ENCODE measurements at regions not wholly inside any gene's neighbourhood (a gene's known extent, or its start where the extent isn't known, plus 50 kb on each side); places are given as distances from the start of the nearest gene placed in this dataset.

DNA sequence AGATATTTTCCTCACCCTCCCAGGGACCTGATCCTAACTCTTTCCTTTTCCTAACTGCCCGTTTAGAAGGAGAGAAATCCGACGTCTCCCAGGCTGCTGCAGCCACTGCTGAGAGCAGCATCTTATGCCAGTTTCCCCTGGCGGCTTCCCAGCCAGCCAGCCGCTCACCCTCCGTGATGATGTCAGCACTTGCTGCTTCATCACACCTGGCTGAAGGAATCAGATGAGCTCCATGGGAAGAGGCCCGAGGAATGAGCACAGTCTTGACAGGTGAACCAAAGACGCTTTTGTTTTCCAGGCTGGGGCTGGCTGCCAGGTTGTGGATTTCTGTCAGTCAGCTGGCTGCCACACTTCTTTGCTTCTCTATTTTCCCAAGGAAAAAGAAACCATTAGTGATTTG lies 445.1 kb upstream of the RBMS3 start:
- DNase-seq: no peak

DNA sequence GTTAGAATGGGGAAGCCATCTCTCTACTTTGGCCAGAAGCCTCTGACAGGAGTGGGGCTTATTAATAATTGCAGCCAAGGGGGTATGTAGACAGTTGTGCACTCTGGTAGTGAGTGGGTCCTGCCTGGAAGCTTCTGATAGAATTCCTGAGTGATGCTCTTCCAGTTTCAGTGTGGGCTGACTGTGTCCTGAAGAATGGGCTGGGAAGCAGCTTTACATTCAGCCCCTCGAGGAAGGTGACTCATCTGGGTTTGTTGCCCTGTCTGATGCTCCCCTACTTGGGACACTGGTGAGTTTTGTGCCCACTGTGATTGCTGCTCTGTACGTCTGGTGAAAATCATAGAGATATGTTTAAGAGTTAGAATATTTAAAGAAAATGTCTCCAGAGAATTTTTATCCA lies 444.7 kb upstream of the RBMS3 start:
- DNase-seq: no peak

DNA sequence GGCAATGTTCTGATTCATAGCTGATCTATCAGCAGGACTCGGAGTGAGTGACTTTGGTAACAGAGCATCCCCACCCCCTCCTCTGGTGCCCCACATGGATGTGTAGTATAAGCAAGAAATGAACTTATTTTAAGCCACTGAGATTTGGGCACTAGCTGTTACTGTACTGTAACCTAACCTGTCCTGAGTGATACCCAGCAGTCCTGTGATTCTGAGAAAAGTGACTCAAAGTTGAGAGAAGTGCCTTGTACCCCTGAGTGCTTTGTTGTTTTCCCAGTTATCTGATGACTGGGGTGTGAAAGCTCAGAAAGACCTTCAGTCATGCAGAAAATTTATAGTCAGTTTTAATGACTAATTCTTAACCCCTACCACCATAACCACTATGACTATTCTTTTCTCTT lies 439.9 kb upstream of the RBMS3 start:
- DNase-seq: no peak

DNA sequence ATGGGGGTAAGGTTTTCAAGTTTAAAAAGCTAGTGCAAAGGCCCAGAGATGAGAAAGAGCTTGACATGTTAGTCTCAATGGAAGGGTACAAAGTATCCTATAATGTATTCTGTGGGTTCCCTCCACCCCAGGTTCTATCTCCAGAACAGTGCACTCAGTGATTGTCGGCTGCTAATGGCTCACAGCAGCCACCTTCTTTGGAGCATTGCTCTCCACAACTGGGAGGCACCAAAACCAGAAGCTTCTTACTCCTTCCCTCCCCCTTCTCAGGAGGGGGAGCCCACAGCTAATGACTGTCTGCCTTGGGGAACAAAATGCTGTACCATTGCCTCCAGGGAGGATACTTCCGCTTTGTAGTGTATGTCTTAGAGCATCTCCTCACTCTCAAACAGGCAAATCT lies 439.4 kb upstream of the RBMS3 start:
- no peak for DNase-seq

DNA sequence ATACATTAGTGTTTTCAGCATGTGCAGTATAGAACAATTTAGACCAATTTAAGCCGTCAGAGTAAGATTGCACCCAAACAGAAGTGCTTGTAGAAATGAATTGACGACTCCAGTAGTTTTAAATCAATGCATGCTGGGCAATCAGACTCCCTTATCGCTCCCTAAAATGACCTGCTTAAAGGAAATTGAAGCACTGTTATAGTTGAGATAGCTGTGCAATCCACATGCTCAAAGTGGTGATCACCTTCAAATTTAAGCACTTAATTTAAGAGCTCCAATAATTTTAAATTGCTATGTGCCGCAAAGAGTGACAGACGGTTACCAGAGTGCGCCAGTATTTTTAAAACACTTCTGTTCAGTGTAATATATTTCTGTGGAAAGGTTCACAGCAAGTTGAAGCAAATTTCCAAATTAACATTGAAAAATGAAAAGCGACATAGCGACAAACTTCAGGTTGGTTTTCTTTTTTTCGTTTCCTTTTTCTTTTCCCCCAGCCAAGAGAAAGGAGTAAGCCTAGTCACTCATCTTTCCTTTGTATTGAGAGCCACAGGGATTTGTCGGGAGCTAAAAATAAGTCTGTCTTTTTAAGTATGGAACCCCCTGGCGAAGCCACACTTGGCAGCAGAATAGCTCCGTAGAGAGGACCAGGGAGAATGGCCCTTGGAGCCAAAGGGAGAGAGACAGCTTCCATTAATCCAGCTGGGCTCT lies 436.4 kb upstream of the RBMS3 start:
- DNase-seq: no peak

DNA sequence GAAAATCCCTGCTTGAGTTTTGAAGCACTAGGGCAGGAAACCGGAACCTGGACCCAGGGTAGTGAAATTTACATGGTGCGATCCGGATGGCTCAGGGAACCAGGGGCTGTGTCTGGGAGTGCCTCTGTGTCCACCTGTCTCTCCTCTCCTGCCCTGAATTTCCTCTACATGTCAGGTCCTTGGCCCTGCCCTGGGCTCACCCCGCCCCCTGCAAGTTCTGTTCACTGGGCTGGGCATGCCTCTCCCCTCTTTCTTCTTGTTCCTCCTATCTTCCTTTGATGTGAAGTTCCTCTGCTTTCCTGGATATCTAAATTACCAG lies 435.9 kb upstream of the RBMS3 start:
- DNase-seq: no peak

DNA sequence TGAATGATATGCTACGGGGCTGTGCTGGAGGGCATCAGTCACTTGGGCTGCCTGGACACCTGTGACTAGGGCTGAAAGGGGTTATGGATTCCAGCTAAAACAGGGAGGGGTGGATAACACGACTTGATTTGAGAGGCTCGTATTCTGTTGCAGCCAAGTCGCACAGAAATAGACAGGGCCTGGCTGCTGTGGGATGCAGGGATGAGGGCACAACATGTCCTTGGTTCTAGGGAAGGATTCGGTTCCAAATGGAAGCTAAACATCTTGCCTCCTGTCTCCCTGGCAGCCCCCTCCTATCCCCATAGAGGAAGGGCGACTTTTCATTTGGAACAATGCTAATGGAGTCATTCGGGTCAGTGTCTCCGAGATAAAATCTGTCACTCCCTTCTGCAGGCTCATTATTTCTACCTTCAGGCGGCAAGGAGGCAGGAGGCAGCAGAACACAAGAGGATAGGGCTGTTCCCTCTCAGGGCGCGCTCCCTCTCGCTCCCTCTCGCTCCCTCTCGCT lies 433.8 kb upstream of the RBMS3 start:
- DNase-seq: no peak

DNA sequence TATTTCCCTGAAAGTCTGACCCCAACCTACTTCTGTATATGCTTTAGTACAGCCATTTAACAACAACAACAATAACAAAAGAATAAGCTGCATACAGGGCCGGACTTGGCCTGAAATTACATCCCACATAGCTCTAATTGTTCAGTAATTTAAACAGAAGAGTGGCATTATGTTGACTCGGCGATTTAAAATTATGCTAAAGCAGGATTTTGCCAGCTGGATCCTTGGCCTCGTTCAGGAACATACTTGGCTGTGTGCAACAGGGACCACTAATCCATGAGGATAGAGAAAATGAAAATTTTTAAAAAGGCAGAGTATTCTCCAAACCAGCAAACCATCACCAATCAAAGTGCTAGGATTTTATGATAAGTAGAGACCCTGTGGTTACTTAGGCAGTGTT lies 433.1 kb upstream of the RBMS3 start:
- DNase-seq: no peak

DNA sequence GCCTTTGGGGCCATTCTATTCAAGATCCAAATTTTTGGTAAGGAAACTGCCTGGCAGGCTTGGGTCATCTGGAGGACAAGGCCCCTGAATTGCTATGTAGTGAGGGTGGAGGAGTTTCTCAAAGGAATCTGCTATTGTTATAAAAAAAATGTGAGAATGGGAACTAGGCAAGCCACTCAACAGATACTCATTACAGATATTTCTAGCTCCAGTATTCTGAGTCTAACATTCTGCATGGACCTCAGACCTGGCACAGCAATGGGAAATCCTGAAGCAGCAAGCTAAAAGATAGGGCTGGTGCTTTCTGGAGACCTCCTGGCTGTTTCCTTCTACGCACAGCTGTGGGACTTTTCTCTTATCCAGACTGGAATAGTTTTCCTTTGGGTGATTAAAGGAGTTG lies 430.7 kb upstream of the RBMS3 start:
- no peak for DNase-seq

DNA sequence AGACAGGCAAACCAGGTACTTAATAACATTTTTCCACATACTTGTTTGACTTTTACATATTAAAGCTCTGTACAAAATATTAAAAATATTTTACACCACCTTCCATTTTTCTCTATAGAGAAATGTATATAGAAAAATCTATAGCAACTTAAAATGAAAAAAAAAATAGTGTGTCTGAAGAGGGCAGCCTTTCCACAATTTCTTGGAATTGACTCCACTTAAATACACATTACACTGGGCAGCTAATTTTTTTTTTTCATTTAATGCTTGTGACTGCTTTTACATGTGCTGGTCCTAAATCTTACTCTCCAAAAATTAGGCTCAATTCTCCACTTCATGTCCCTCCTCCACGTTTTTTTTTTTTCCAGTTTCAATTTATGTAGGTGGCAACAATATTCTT lies 427.0 kb upstream of the RBMS3 start:
- no peak for DNase-seq

DNA sequence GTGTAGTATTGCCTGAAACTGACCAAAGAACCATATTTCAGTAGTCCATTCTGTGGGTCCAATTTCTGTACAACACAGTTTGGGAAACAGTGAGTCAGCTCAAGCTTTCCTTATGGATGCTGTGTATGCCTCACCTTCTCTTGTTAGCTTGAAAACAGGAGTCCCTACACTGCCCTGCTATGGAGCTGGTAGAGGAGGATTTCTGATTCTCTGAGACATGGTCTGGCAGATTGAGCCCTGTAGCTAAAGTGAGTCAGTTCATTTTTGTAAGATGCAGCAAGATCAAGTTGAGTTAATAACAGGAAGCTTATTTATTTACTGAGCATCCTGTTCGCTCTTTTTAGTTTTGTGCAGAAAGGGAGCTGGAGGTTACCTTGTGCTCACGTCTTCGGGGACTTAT lies 424.1 kb upstream of the RBMS3 start:
- DNase-seq: no peak

DNA sequence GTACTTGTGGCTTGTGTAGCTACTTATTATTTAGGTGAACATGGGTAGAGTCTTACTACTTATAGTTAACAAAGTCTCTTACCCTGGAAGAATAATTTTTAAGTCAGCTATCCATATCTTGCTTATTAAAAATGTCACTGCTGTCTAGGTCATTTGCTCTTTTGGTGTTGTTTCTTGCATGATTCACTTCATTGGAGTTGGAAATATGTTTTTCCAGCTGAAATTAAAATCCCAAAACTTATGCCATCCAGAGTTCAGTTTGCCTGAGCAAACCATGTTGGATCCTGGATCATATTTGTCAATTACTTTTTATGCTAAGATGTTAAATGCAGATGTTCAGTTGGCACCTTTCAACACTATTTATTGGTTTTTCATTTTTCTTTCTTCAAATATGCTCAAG lies 421.0 kb upstream of the RBMS3 start:
- DNase-seq: no peak

DNA sequence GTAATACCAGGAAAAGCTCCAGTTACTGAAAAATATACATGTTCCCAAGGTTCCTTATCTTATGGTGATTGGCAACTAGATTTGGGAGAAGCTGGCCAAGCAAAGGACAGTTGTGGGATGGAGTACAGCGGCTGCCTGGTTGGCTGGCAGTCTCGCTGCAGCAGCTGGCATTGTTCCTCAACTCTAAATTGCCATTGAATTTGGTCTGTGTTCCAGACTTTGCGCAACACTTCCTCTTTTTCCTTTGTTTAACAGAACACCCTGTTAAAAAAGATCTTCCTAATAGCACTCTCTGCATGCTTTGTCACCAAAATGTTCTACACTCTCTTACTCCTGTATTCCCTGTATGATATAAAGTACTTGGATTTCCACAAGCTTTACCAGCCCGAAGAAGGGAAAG lies 420.6 kb upstream of the RBMS3 start:
- no peak for DNase-seq

DNA sequence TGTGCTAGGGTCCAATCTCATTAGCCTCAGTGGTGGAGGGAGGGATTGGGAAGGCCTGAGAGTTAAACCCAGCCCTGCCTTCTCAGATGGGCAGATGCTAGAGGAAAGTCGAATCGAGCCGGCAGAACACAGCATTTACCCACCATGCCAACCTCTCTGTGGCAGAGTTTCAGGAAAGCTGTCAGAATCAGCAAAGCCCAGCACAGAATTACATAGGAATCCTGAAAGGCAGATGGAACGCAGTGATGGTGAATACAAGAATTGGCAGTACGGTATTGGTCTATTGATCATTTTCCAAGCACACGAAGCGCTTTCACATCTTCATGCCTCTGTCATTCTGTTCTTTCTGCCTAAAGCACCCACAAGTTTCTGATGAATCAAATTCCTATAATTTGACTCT lies 417.7 kb upstream of the RBMS3 start:
- no peak for DNase-seq

DNA sequence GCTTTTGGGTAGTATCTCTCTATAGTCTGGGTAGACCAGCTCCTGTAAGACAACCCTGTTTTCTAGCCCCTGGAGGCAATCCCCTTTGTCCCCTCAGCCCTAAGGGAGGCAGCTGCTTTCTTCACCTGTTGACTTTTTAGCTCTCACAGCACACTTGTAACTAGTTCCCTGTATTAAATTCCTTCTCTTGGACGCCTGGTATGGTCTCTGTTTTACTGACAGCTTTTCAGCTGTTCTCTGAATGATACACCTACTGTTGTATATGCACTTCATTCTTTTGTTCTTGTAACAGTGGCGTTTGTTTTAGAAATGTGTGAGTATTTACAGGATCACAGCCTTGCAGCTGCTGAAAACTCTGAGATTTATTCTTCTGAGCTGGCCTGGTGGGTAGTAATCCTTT lies 413.0 kb upstream of the RBMS3 start:
- DNase-seq: no peak

DNA sequence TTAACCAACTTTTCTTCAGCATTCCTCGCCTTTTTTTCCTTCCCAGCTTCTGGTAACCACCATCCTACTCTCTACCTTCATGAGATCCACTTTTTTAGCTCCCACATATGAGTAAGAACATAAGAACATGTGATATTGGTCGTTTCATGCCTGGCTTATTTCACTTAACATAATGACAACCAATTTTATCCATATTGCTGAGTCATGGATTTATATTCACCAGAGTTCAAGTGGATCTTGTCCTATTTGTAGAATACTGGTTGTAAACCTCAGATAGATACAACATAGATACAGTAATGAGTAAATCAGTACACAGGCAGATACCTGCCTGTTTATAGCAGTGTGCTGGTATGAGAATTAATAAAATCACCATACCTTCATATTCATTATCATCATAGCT lies 412.0 kb upstream of the RBMS3 start:
- DNase-seq: no peak

DNA sequence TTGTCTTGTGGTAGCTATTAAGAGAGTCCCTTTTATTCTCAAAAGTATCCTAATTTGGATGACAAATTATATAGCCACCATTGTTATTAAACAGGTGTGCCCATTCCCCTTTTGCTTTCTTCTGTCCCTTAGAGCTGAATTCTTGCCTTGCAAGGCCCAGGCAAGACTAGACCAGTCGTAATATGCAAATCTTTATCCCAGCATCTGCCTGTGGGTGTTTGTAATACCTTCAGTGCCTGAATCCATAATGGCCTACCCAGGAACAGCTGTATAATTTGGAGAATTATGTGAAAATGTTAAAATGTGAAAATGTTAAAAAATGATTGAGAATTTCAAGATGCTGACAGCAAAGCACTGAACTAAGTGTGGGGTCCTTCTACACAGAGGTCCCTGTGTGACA lies 403.0 kb upstream of the RBMS3 start:
- DNase-seq: no peak

DNA sequence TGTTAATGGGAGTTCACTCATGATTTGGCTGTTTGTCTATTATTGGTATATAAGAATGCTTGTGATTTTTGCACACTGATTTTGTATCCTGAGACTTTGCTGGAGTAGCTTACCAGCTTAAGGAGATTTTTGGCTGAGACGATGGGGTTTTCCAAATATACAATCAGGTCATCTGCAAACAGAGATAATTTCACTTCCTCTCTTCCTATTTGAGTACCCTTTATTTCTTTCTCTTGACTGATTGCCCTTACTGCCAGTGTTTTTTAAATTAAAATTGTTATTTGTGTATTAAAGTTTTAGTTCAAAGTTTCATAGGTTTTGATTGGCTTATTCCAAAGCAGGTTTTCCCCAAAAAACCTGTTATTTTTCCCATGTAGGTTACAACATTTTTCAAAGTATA lies 390.5 kb upstream of the RBMS3 start:
- DNase-seq: no peak

DNA sequence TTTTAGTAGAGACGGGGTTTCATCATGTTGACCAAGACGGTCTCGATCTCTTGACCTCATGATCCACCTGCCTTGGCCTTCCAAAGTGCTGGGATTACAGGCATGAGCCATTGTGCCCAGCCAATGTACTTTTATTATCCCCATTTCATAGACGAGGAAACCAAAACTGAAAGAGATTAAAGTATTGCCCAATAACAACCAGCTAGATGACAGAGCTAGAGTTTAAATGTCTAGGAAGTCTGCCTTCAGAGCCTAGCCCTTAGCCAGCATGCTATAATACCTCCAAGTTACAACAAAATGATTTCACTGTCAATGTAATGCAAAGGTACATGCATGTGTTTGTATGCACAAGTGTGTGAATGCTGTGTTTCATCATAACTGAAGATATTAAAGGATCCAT lies 389.4 kb upstream of the RBMS3 start:
- DNase-seq: no peak

DNA sequence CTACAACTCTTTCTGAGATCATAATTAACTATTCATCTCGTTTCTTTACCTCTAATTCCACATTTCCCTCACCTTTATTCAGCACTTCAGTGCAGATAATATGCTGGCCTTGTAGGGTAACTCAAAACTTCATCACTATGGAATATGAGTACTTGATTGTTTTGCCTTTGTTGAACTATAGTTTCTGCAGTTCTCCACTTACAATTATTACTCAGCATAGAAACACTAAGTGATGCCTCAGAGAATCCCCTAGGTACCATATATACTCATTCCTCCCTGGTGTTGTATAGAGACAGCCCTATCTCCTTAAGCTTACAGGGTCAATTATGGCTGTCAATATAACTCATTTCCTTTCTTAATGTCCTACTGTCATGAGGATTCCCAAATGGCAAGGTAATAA lies 380.6 kb upstream of the RBMS3 start:
- no peak for DNase-seq

DNA sequence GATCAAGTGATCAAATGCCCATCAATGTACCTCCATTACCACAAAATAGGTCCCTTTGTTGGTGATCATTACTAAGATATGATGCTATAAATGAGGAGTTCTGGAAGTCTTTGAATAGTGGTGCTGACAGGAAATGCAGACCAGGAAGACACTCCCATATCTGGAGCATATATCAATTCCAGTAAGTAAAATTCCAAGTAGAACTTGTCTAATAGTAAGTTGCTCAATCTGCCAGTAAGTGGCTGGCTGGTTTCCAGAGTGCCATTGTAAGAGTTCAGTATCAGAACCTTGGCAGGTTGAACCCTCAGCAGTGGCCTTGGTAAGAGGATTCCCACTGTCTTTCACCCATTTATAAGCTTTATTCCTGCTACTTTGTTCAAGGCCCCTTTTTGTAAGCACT lies 379.9 kb upstream of the RBMS3 start:
- DNase-seq: no peak

DNA sequence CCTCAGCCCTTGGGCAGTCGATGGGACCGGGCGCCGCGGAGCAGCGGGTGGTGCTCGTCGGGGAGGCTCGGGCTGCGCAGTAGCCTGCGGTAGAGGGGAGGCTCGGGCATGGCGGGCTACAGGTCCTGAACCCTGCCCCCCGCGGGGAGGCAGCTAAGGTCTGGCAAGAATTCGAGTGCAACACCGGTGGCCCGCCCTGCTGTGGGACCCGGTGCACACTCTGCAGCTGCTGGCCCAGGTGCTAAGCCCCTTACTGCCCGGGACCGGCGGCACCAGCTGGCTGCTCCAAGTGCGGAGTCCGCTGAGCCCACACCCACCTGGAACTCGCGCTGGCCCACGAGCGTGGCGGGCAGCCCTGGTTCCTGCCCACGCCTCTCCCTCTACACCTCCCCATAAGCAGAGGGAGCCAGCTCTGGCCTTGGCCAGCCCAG lies 377.7 kb upstream of the RBMS3 start:
- DNase-seq: no peak

DNA sequence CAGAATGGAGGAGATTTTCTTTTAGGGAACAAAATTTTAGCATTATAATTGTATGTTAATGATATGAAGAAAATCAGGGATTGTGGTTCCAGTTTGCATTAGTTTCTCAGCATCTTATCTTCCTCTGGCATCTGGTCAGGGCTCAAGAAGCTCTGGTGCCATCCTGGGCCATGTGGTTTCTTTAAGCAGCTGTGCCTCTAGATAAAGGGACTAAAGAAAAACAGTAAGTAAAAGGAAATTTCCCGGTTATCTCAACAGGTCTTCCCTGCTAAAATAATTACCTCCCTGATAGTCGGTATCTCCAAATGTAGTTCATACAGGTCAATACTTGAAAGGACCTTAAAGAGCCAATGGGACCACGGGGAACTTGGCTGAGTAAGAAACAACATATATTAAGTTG lies 375.1 kb upstream of the RBMS3 start:
- DNase-seq: no peak

DNA sequence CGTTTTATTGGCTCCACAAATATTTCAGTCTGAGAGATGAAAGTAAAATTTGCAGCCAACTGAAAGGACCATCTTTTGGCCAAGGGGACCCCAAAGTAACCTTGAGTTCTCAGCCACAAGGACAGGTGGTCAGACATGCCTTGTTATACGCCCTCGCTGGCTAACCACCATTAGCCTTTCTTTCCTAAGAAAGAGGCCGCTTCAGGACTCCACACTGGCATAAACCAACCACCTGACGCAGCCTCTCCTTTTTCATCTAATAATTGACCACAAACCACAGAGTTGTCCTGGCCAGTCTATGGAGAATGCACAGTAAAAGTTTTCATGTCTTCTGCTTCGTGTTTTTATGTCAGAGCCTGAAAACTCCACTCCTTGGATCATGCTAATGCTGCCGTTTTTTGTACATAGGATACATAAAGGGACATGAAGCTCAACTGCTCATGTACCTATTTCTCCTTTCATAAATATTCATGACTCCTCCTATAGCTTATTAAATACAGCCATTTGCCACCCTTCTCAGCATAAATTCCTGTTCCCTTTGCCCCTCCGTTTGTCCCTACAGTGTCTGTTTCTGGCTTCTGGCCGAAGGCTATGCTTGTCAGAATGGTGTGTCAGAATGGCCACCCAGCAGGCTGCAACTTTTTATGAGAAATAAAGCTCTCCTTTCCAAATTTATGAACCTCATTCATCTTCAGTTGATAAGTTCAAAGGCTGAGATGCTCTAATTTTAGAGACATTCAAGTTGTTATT lies 374.1 kb upstream of the RBMS3 start:
- no peak for DNase-seq

DNA sequence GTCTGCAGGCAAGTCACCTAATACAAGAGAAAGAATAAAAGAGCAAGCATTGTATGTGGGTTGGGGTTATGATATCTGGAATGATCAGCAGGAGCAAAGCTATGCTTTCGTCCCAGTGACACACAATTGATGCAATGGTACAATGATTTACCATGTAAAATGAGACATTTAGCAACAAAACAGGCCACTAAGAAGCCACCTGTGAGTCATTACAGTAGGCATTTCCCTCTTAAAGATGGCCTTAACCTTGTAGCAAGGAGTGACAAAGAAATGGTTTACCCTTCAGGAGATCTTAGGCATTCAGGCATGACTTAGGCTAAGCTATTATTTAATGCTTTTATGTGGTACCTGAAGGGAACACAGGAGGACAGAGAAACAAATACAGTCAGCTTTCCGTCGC lies 373.3 kb upstream of the RBMS3 start:
- no peak for DNase-seq

Data from CD4-positive, alpha-beta T cell treated with Interferon gamma for 1 hour (primary cell).